PC-3 (cell line): ENCODE measurements at regions not wholly inside any gene's neighbourhood (a gene's known extent, or its start where the extent isn't known, plus 50 kb on each side); places are given as distances from the start of the nearest gene placed in this dataset.
"Not testable (repeated sequence)": the region's sequence is repeated elsewhere in the genome, so short reads cannot be mapped to it uniquely, and the experiment has no call there.

ENCODE experiments used
- ATAC-seq: fragments of 200-7000 bp; cut with Tn5 transposase; 2 replicates; pipeline ENCODE4 v1.9.1; 2020; ENCODE audit warnings: mild to moderate bottlenecking, moderate library complexity
- BruUV-seq: library from RNA; stranded (reverse); fragments of 400-500 nt; replicated peaks from 2 replicates; lab custom pipeline; 2021; lab: Mats Ljungman, UMichigan
- CTCF ChIA-PET: fragments of 300-600 bp; sonication (Branson Sonifier 250); formaldehyde crosslinking; loops from one replicate; lab custom pipeline; 2022; ENCODE audit warnings: antibody characterized with exemption; lab: Charles Lee
- POLR2A ChIA-PET: fragments of 300-600 bp; sonication (Branson Sonifier 250); formaldehyde crosslinking; loops from one replicate; lab custom pipeline; 2022; ENCODE audit warnings: antibody characterized with exemption; ENCODE audit not compliant: unreplicated experiment; lab: Charles Lee
- DNase-seq: peaks from one replicate; pipeline ENCODE4 v3.0.0-alpha.2; 2015
- H2AFZ ChIP-seq: fragments of 300-600 bp; sonication (generic); 2 replicates; pipeline ENCODE4 v1.6.0; 2016; ENCODE audit warnings: antibody characterized with exemption, low read length
- H3F3A ChIP-seq: fragments of 300-600 bp; sonication (generic); one replicate; pipeline ENCODE4 v1.6.0; 2017; ENCODE audit warnings: antibody characterized with exemption, low read length, control low read depth, mild to moderate bottlenecking; ENCODE audit not compliant: unreplicated experiment
- H3K27ac ChIP-seq: fragments of 300-600 bp; sonication (generic); 2 replicates; pipeline ENCODE4 v1.5.1; 2016; ENCODE audit warnings: mild to moderate bottlenecking, low read length
- H3K27me3 ChIP-seq: fragments of 300-600 bp; sonication (generic); 2 replicates; pipeline ENCODE4 v1.6.1; 2016; ENCODE audit warnings: low read length, mixed read lengths
- H3K36me3 ChIP-seq: fragments of 300-600 bp; sonication (generic); 2 replicates; pipeline ENCODE4 v1.6.1; 2016; ENCODE audit warnings: low read depth, mixed run types, low read length, mixed read lengths
- H3K4me1 ChIP-seq: fragments of 300-600 bp; sonication (generic); 2 replicates; pipeline ENCODE4 v1.5.1; 2016; ENCODE audit warnings: low read length; ENCODE audit not compliant: insufficient read depth
- H3K4me2 ChIP-seq: fragments of 300-600 bp; sonication (generic); 2 replicates; pipeline ENCODE4 v1.6.0; 2016; ENCODE audit warnings: low read length
- H3K4me3 ChIP-seq: fragments of 300-600 bp; sonication (generic); 2 replicates; pipeline ENCODE4 v1.5.1; 2016; ENCODE audit warnings: mild to moderate bottlenecking, low read length, mixed read lengths
- H3K79me2 ChIP-seq: fragments of 300-600 bp; sonication (generic); 2 replicates; pipeline ENCODE4 v1.6.1; 2017; ENCODE audit warnings: low read length, mixed read lengths
- H3K9ac ChIP-seq: fragments of 300-600 bp; sonication (generic); 2 replicates; pipeline ENCODE4 v1.6.0; 2016; ENCODE audit warnings: mild to moderate bottlenecking, low read length
- H3K9me2 ChIP-seq: fragments of 300-600 bp; sonication (generic); replicated peaks from 2 replicates; pipeline ENCODE4 v1.6.1; 2016; ENCODE audit warnings: mixed run types, low read length, mixed read lengths
- H3K9me3 ChIP-seq: fragments of 300-600 bp; sonication (generic); 2 replicates; pipeline ENCODE4 v1.6.1; 2016; ENCODE audit warnings: low read length, mixed read lengths
- H4K20me1 ChIP-seq: fragments of 300-600 bp; sonication (generic); 2 replicates; pipeline ENCODE4 v1.6.1; 2016; ENCODE audit warnings: low read length, mixed read lengths
- EZH2 ChIP-seq: fragments of 300-600 bp; sonication (generic); IDR thresholded peaks from one replicate; pipeline ENCODE4 v1.6.1; 2017; ENCODE audit warnings: antibody characterized with exemption, mild to moderate bottlenecking, low read length; ENCODE audit not compliant: unreplicated experiment
- EZH2phosphoT487 ChIP-seq: fragments of 300-600 bp; sonication (generic); IDR thresholded peaks from 2 replicates; pipeline ENCODE4 v1.6.1; 2018; ENCODE audit warnings: mild to moderate bottlenecking, antibody characterized with exemption, low read length, borderline replicate concordance
- intact Hi-C: fragments of 100-400 bp; cut with micrococcal nuclease; formaldehyde crosslinking; loops from 2 replicates; pipeline ENCODE4 v1.9.0; 2023
- TF ChIP-seq, protein P1 (sequence below): fragments of 300-600 bp; sonication (generic); conservative IDR thresholded peaks from 2 replicates; pipeline ENCODE4 v1.5.1; 2017; ENCODE audit warnings: antibody characterized with exemption, low read depth, mild to moderate bottlenecking, low read length

- DNase-seq (peak; percentile 97), ATAC-seq (peak; percentile 97)
- Histone ChIP-seq H3K9me3 (no peaks in the 10 kb centered on the region), H3K36me3 (no peaks in the 10 kb centered on the region), H3K4me1 (peaks cover 28% of the 10 kb centered on the region), H2AFZ (peak overlapping the region; percentile 51), H3K4me3 (peak overlapping the region; percentile 54; the same call in 1 of the 2 replicates), H3K9ac (peak overlapping the region; percentile 76), H3K4me2 (peak overlapping the region; percentile 82), H3K9me2 (no peaks in the 10 kb centered on the region), H3K27ac (peak overlapping the region; percentile 98), H3F3A (peaks cover 11% of the 10 kb centered on the region), H3K27me3 (no peaks in the 10 kb centered on the region), H3K79me2 (no peaks in the 10 kb centered on the region), H4K20me1 (no peaks in the 10 kb centered on the region)
- ChIA-PET POLR2A (no interaction called here), CTCF (interaction anchor here (0.6 to 1.4 kb wide), 5 partner anchors 14 to 608 kb away, joined by 3 to 5 read pairs (median 3); no protein-coding TSS in a partner anchor)
- BruUV-seq = no TSS peak
- no peak for TF ChIP-seq EZH2phosphoT487
- TF ChIP-seq, protein P1, sequence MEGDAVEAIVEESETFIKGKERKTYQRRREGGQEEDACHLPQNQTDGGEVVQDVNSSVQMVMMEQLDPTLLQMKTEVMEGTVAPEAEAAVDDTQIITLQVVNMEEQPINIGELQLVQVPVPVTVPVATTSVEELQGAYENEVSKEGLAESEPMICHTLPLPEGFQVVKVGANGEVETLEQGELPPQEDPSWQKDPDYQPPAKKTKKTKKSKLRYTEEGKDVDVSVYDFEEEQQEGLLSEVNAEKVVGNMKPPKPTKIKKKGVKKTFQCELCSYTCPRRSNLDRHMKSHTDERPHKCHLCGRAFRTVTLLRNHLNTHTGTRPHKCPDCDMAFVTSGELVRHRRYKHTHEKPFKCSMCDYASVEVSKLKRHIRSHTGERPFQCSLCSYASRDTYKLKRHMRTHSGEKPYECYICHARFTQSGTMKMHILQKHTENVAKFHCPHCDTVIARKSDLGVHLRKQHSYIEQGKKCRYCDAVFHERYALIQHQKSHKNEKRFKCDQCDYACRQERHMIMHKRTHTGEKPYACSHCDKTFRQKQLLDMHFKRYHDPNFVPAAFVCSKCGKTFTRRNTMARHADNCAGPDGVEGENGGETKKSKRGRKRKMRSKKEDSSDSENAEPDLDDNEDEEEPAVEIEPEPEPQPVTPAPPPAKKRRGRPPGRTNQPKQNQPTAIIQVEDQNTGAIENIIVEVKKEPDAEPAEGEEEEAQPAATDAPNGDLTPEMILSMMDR = no peak
- no peak for TF ChIP-seq EZH2
- intact Hi-C loops = loop anchor here (1.0 kb wide), 5 partner anchors 14 to 163 kb away; partner anchors contain the start of gene FAM3C
Observed at GRCh38 chr7:121530227-121531174, 134.4 kb upstream of the FAM3C start.

- Histone ChIP-seq H2AFZ (no peak overlapping the region), H3K4me3 (no peak overlapping the region), H3K4me1 (peaks cover 28% of the 10 kb centered on the region), H3K27ac (peak overlapping the region; percentile 98), H3K9me3 (no peaks in the 10 kb centered on the region), H4K20me1 (no peaks in the 10 kb centered on the region), H3K36me3 (no peaks in the 10 kb centered on the region), H3K27me3 (no peaks in the 10 kb centered on the region), H3K79me2 (no peaks in the 10 kb centered on the region), H3K9me2 (no peaks in the 10 kb centered on the region), H3K4me2 (peak overlapping the region; percentile 82; the same call in 1 of the 2 replicates), H3F3A (peaks cover 11% of the 10 kb centered on the region), H3K9ac (no peak overlapping the region)
- CTCF ChIA-PET = interaction anchor here (1.4 kb wide), 1 partner anchor 143 kb away, joined by 5 read pairs; no protein-coding TSS in a partner anchor
- intact Hi-C loops = no loop called here
- no TSS peak for BruUV-seq
- TF ChIP-seq EZH2phosphoT487 = no peak
- TF ChIP-seq, protein P1 = no peak
- TF ChIP-seq EZH2 = no peak
- POLR2A ChIA-PET = no interaction called here
- no peak for ATAC-seq
- DNase-seq = peak; percentile 10
Observed at GRCh38 chr7:121529003-121529402, 132.9 kb upstream of the FAM3C start.

- H2AFZ ChIP-seq, ATAC-seq, POLR2A ChIA-PET, H3K9me2 ChIP-seq, H3K79me2 ChIP-seq, H3K9ac ChIP-seq, H3K4me2 ChIP-seq, H3K27me3 ChIP-seq, H3K36me3 ChIP-seq, H3K27ac ChIP-seq, CTCF ChIA-PET, H4K20me1 ChIP-seq, H3K9me3 ChIP-seq, H3K4me3 ChIP-seq, DNase-seq, BruUV-seq, intact Hi-C loops: not testable (repeated sequence)
- Histone ChIP-seq H3K4me1 (peaks cover 22% of the 10 kb centered on the region), H3F3A (peaks cover 11% of the 10 kb centered on the region)
Observed at GRCh38 chr7:121526210-121526609, 130.1 kb upstream of the FAM3C start.
